Body of pancreas (tissue), 4 donors: ENCODE measurements at regions not wholly inside any gene's neighbourhood (a gene's known extent, or its start where the extent isn't known, plus 50 kb on each side); places are given as distances from the start of the nearest gene placed in this dataset.

ENCODE experiments used
- CTCF ChIP-seq, 7 experiments: fragments of 450-650 bp in 4 of 7; fragments of 200-600 bp in 3 of 7; sonication (generic) in 3 of 7; IDR thresholded peaks; one replicate each; pipeline ENCODE4 v1.5.1; 2016 to 2019; ENCODE audit warnings: antibody characterized with exemption in 7 of 7
- POLR2A ChIP-seq, 3 donors: fragments of 450-650 bp; IDR thresholded peaks; one replicate each; pipeline ENCODE4 v1.6.1; 2016; ENCODE audit warnings: antibody characterized with exemption in 3 of 3, mild to moderate bottlenecking in 2 of 3

DNA sequence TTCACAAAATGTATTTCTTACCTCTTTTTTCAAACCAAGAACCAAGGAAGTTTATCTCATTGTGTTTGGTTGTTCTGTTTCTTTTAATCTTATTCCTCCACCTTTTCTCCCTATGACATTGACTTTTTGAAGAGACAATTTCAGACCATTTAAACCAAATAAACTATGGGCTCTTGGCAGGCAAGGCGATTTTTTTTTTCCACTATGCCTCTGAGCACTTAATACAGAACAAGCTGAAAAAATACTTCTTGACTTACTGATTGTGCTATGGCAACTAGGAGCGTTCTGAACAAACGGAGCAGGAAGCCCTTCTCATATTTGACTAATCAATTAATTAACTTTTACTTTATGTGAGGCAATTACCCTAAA, 98.0 kb downstream of the ZNF664 start:
- TF ChIP-seq CTCF (IDR thresholded peaks at IDR 0.05) (no peak), POLR2A (IDR thresholded peaks at IDR 0.05) (no peak)
